ENCODE measurements at regions not wholly inside any gene's neighbourhood (a gene's known extent, or its start where the extent isn't known, plus 50 kb on each side); places are given as distances from the start of the nearest gene placed in this dataset.

DNA sequence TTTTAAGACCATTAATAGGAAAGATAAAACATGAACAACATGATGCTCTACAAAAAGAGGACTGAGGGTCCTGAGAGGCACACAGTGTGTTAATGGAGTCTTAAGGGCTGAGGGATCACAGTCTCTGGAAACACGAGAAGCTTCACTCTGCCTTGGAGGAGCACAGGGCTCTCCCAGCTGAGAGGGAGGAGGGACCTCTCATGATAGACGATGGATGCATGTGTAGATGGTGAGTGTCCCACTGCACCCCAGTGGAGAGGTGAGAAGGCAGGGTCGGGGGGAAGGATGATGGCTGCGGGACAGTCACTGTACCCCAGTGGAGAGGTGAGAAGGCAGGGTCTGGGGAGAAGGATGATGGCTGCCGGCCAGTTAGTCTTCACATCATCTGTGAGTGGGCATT is 613.4 kb downstream of the IRX1 start:
- TF ChIP-seq MAX (IDR thresholded peaks at IDR 0.05; ENCODE audit: insufficient read depth, insufficient read length) (no peak), POLR2A (IDR thresholded peaks at IDR 0.05; ENCODE audit: low read depth, low read length) (no peak)
